ENCODE measurements at regions not wholly inside any gene's neighbourhood (a gene's known extent, or its start where the extent isn't known, plus 50 kb on each side); places are given as distances from the start of the nearest gene placed in this dataset.

DNA sequence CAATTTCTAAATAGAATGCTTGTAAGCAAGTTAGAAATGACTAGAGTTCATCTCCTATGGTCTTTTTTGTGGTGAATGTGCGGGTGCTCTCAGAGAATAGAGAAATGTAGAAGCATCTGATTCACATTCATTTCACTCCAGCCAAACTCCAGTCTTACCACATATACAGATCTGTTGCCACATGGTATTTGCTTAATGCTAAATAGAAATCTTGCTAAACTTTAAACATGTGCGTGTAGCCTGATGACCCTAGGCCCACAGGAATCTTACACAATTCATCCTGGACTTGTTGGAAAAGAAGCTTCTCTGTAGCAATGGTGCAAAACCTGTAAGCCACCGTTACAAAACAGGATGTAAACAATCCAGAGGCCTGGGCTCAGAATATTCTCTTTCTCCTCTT is 135.2 kb downstream of the PCSK1 start:
- Mint-ChIP-seq H3K4me3 (no peak overlapping the region), H3K27ac (no peak overlapping the region), H3K4me1 (peaks cover 17% of the 10 kb centered on the region), H3K27me3 (ENCODE audit: low read depth) (peaks cover 3% of the 10 kb centered on the region; the same call in 1 of the 2 replicates), H3K9me3 (peaks cover 29% of the 10 kb centered on the region), H3K36me3 (peaks cover 21% of the 10 kb centered on the region)
- no peak for ATAC-seq
- POLR2A ChIA-PET: no interaction called here
- TF ChIP-seq ZNF219 (CRISPR knock-in tag; IDR thresholded peaks at IDR 0.05; ENCODE audit: borderline replicate concordance) (no peak), ZNF232 (CRISPR knock-in tag; IDR thresholded peaks at IDR 0.05) (no peak), STAT6 (CRISPR knock-in tag; conservative IDR thresholded peaks at IDR 0.05; ENCODE audit: low read depth) (no peak), ZNF425 (CRISPR knock-in tag; conservative IDR thresholded peaks at IDR 0.05) (no peak), GABPB1 (CRISPR knock-in tag; IDR thresholded peaks at IDR 0.05) (peak; percentile 95), ESRRA (CRISPR knock-in tag; IDR thresholded peaks at IDR 0.05; ENCODE audit: borderline replicate concordance) (no peak)
- TF ChIP-seq, protein P1, sequence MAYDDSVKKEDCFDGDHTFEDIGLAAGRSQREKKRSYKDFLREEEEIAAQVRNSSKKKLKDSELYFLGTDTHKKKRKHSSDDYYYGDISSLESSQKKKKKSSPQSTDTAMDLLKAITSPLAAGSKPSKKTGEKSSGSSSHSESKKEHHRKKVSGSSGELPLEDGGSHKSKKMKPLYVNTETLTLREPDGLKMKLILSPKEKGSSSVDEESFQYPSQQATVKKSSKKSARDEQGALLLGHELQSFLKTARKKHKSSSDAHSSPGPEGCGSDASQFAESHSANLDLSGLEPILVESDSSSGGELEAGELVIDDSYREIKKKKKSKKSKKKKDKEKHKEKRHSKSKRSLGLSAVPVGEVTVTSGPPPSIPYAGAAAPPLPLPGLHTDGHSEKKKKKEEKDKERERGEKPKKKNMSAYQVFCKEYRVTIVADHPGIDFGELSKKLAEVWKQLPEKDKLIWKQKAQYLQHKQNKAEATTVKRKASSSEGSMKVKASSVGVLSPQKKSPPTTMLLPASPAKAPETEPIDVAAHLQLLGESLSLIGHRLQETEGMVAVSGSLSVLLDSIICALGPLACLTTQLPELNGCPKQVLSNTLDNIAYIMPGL (CRISPR knock-in tag; IDR thresholded peaks at IDR 0.05): no peak
- CTCF ChIA-PET: no interaction called here
- no peak for DNase-seq (ENCODE audit: low spot score)

DNA sequence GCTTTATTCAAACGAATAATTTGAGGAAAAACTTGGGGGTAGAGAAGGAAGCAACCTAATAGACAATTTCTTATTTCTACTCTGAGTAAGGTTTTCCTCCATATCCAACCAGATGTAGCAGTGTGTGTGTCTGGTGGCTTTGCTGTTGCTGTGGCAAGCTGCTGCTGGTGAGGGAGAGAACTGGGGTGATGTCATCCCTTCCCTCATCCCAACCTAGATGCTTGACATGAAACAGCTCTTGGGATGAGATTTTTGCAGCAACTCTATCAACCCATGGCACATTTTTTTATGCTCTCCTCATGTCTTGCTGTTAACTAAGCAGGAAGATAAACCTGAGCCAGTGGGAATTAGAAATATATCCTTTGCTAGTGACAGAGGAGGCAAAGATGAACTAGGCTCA is 135.8 kb downstream of the PCSK1 start:
- DNase-seq (ENCODE audit: low spot score) (no peak), ATAC-seq (no peak)
- no peak overlapping the region for H3K27ac Mint-ChIP-seq
- H3K4me1 Mint-ChIP-seq: peaks cover 11% of the 10 kb centered on the region
- ChIA-PET POLR2A (no interaction called here), CTCF (no interaction called here)
- no peak overlapping the region for H3K4me3 Mint-ChIP-seq
- peaks cover 16% of the 10 kb centered on the region for H3K36me3 Mint-ChIP-seq
- H3K27me3 Mint-ChIP-seq (ENCODE audit: low read depth): peaks cover 3% of the 10 kb centered on the region; the same call in 1 of the 2 replicates
- peaks cover 23% of the 10 kb centered on the region for H3K9me3 Mint-ChIP-seq
- TF ChIP-seq, protein P2, sequence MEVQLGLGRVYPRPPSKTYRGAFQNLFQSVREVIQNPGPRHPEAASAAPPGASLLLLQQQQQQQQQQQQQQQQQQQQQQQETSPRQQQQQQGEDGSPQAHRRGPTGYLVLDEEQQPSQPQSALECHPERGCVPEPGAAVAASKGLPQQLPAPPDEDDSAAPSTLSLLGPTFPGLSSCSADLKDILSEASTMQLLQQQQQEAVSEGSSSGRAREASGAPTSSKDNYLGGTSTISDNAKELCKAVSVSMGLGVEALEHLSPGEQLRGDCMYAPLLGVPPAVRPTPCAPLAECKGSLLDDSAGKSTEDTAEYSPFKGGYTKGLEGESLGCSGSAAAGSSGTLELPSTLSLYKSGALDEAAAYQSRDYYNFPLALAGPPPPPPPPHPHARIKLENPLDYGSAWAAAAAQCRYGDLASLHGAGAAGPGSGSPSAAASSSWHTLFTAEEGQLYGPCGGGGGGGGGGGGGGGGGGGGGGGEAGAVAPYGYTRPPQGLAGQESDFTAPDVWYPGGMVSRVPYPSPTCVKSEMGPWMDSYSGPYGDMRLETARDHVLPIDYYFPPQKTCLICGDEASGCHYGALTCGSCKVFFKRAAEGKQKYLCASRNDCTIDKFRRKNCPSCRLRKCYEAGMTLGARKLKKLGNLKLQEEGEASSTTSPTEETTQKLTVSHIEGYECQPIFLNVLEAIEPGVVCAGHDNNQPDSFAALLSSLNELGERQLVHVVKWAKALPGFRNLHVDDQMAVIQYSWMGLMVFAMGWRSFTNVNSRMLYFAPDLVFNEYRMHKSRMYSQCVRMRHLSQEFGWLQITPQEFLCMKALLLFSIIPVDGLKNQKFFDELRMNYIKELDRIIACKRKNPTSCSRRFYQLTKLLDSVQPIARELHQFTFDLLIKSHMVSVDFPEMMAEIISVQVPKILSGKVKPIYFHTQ (CRISPR knock-in tag; IDR thresholded peaks at IDR 0.05): no peak
- TF ChIP-seq ZSCAN18 (CRISPR knock-in tag; IDR thresholded peaks at IDR 0.05): no peak
- no peak for TF ChIP-seq ZBTB43 (CRISPR knock-in tag; IDR thresholded peaks at IDR 0.05)
- TF ChIP-seq ZBTB21 (CRISPR knock-in tag; IDR thresholded peaks at IDR 0.05; ENCODE audit: borderline replicate concordance): no peak
